ENCODE measurements at regions not wholly inside any gene's neighbourhood (a gene's known extent, or its start where the extent isn't known, plus 50 kb on each side); places are given as distances from the start of the nearest gene placed in this dataset.
"Not testable (repeated sequence)": the region's sequence is repeated elsewhere in the genome, so short reads cannot be mapped to it uniquely, and the experiment has no call there.

GRCh38 chr2:153420394-153420793 lies 58.2 kb downstream of the RPRM start:
- intact Hi-C loops (cut with micrococcal nuclease), result no loop called here
- DNase-seq, result no peak
- H3K36me3 ChIP-seq (ENCODE audit: insufficient read depth, low read length), result no peaks in the 10 kb centered on the region
- H3K9me3 ChIP-seq (ENCODE audit: control insufficient read depth in 1 of 2, low read length in 2 of 2), result no peaks in the 10 kb centered on the region
- CTCF ChIA-PET (ENCODE audit: partially characterized antibody), result no interaction called here
- H3K27me3 ChIP-seq (ENCODE audit: insufficient read depth, low read length), result no peaks in the 10 kb centered on the region
- no peak overlapping the region for H3K27ac ChIP-seq (ENCODE audit: low read depth, low read length)
- H3K9me3 Mint-ChIP-seq, result peaks cover 0 to 2% (median 0%) of the 10 kb centered on the region in 8 donors
- no peak overlapping the region for H3K4me3 Mint-ChIP-seq
- H3K4me1 ChIP-seq (ENCODE audit: insufficient read depth, low read length), result no peaks in the 10 kb centered on the region
- no peak overlapping the region for H3K4me3 ChIP-seq (ENCODE audit: low read length in 2 of 2)
- no peak overlapping the region for H3K27ac Mint-ChIP-seq
- H3K4me1 Mint-ChIP-seq, result no peaks in the 10 kb centered on the region
- POLR2A ChIA-PET (ENCODE audit: partially characterized antibody), result no interaction called here
- no peaks in the 10 kb centered on the region for H3K27me3 Mint-ChIP-seq
- H3K36me3 Mint-ChIP-seq, result no peaks in the 10 kb centered on the region

- H3K27ac Mint-ChIP-seq, result no peak overlapping the region
These were observed 61.5 kb downstream of the RPRM start for GRCh38 chr2:153417077-153417476.

GRCh38 chr2:153416071-153416470 lies 62.5 kb downstream of the RPRM start:
- Mint-ChIP-seq H3K27me3 (no peaks in the 10 kb centered on the region), H3K36me3 (no peaks in the 10 kb centered on the region), H3K4me1 (no peaks in the 10 kb centered on the region), H3K4me3 (no peak overlapping the region), H3K27ac (no peak overlapping the region), H3K9me3 (peaks cover 0 to 2% (median 0%) of the 10 kb centered on the region in 8 donors)
- intact Hi-C loops (cut with micrococcal nuclease), result no loop called here
- H3K36me3 ChIP-seq (ENCODE audit: insufficient read depth, low read length), result no peaks in the 10 kb centered on the region
- no peak overlapping the region for H3K4me3 ChIP-seq (ENCODE audit: low read length in 2 of 2)
- no peaks in the 10 kb centered on the region for H3K9me3 ChIP-seq (ENCODE audit: control insufficient read depth in 1 of 2, low read length in 2 of 2)
- no peak overlapping the region for H3K27ac ChIP-seq (ENCODE audit: low read depth, low read length)
- no peaks in the 10 kb centered on the region for H3K27me3 ChIP-seq (ENCODE audit: insufficient read depth, low read length)
- POLR2A ChIA-PET (ENCODE audit: partially characterized antibody), result no interaction called here
- DNase-seq, result no peak
- H3K4me1 ChIP-seq (ENCODE audit: insufficient read depth, low read length), result no peaks in the 10 kb centered on the region
- CTCF ChIA-PET (ENCODE audit: partially characterized antibody), result no interaction called here

More at GRCh38 chr2:153417077-153417476, 61.5 kb downstream of the RPRM start:
- Mint-ChIP-seq H3K4me1 (no peaks in the 10 kb centered on the region), H3K36me3 (no peaks in the 10 kb centered on the region), H3K27me3 (no peaks in the 10 kb centered on the region), H3K9me3 (peaks cover 0 to 2% (median 0%) of the 10 kb centered on the region in 8 donors), H3K4me3 (no peak overlapping the region)
- ChIA-PET CTCF (ENCODE audit: partially characterized antibody) (no interaction called here), POLR2A (ENCODE audit: partially characterized antibody) (no interaction called here)
- H3K27ac ChIP-seq (ENCODE audit: low read depth, low read length), result no peak overlapping the region
- DNase-seq, result no peak
- H3K36me3 ChIP-seq (ENCODE audit: insufficient read depth, low read length), result no peaks in the 10 kb centered on the region
- H3K9me3 ChIP-seq (ENCODE audit: control insufficient read depth in 1 of 2, low read length in 2 of 2), result no peaks in the 10 kb centered on the region
- H3K4me1 ChIP-seq (ENCODE audit: insufficient read depth, low read length), result no peaks in the 10 kb centered on the region
- no peak overlapping the region for H3K4me3 ChIP-seq (ENCODE audit: low read length in 2 of 2)
- H3K27me3 ChIP-seq (ENCODE audit: insufficient read depth, low read length), result no peaks in the 10 kb centered on the region
- intact Hi-C loops (cut with micrococcal nuclease), result no loop called here

GRCh38 chr2:153408710-153409385 lies 69.7 kb downstream of the RPRM start:
- Mint-ChIP-seq H3K4me1 (no peaks in the 10 kb centered on the region), H3K27ac (no peak overlapping the region), H3K36me3 (no peaks in the 10 kb centered on the region), H3K9me3 (peaks cover 0 to 3% (median 0%) of the 10 kb centered on the region in 8 donors), H3K27me3 (peaks cover 0 to 3% of the 10 kb centered on the region in 2 donors), H3K4me3 (no peak overlapping the region)
- H3K36me3 ChIP-seq (ENCODE audit: insufficient read depth, low read length), result no peaks in the 10 kb centered on the region
- intact Hi-C loops (cut with micrococcal nuclease), result no loop called here
- no peak overlapping the region for H3K4me3 ChIP-seq (ENCODE audit: low read length in 2 of 2)
- POLR2A ChIA-PET (ENCODE audit: partially characterized antibody), result no interaction called here
- no peak overlapping the region for H3K27ac ChIP-seq (ENCODE audit: low read depth, low read length)
- DNase-seq, result no peak
- no peaks in the 10 kb centered on the region for H3K9me3 ChIP-seq (ENCODE audit: control insufficient read depth in 1 of 2, low read length in 2 of 2)
- H3K4me1 ChIP-seq (ENCODE audit: insufficient read depth, low read length), result no peaks in the 10 kb centered on the region
- H3K27me3 ChIP-seq (ENCODE audit: insufficient read depth, low read length), result no peaks in the 10 kb centered on the region
- CTCF ChIA-PET (ENCODE audit: partially characterized antibody), result no interaction called here

GRCh38 chr2:153405196-153405595 lies 73.4 kb downstream of the RPRM start:
- Histone ChIP-seq H3K27me3 (ENCODE audit: insufficient read depth, low read length) (no peaks in the 10 kb centered on the region), H3K4me1 (ENCODE audit: insufficient read depth, low read length) (no peaks in the 10 kb centered on the region), H3K36me3 (ENCODE audit: insufficient read depth, low read length) (no peaks in the 10 kb centered on the region), H3K4me3 (ENCODE audit: low read length in 2 of 2) (no peak overlapping the region), H3K9me3 (ENCODE audit: control insufficient read depth in 1 of 2, low read length in 2 of 2) (no peaks in the 10 kb centered on the region), H3K27ac (ENCODE audit: low read depth, low read length) (no peak overlapping the region)
- H3K4me3 Mint-ChIP-seq, result no peak overlapping the region
- intact Hi-C loops (cut with micrococcal nuclease), result no loop called here
- H3K27ac Mint-ChIP-seq, result no peak overlapping the region
- H3K27me3 Mint-ChIP-seq, result peaks cover 0 to 3% of the 10 kb centered on the region in 2 donors
- POLR2A ChIA-PET (ENCODE audit: partially characterized antibody), result no interaction called here
- no peaks in the 10 kb centered on the region for H3K4me1 Mint-ChIP-seq
- H3K9me3 Mint-ChIP-seq, result peaks cover 0 to 3% (median 0%) of the 10 kb centered on the region in 8 donors
- CTCF ChIA-PET (ENCODE audit: partially characterized antibody), result no interaction called here
- H3K36me3 Mint-ChIP-seq, result no peaks in the 10 kb centered on the region
- DNase-seq, result no peak

- Mint-ChIP-seq H3K9me3 (peaks cover 0 to 3% (median 0%) of the 10 kb centered on the region in 8 donors), H3K27ac (no peak overlapping the region), H3K4me3 (no peak overlapping the region), H3K36me3 (no peaks in the 10 kb centered on the region), H3K4me1 (no peaks in the 10 kb centered on the region), H3K27me3 (peaks cover 0 to 3% of the 10 kb centered on the region in 2 donors)
- H3K4me1 ChIP-seq (ENCODE audit: insufficient read depth, low read length), result no peaks in the 10 kb centered on the region
- no peaks in the 10 kb centered on the region for H3K27me3 ChIP-seq (ENCODE audit: insufficient read depth, low read length)
- H3K36me3 ChIP-seq (ENCODE audit: insufficient read depth, low read length), result no peaks in the 10 kb centered on the region
- H3K4me3 ChIP-seq (ENCODE audit: low read length in 2 of 2), result no peak overlapping the region
- POLR2A ChIA-PET (ENCODE audit: partially characterized antibody), result no interaction called here
- H3K9me3 ChIP-seq (ENCODE audit: control insufficient read depth in 1 of 2, low read length in 2 of 2), result no peaks in the 10 kb centered on the region
- no peak overlapping the region for H3K27ac ChIP-seq (ENCODE audit: low read depth, low read length)
- intact Hi-C loops (cut with micrococcal nuclease), result no loop called here
- CTCF ChIA-PET (ENCODE audit: partially characterized antibody), result no interaction called here
- DNase-seq, result no peak
These were observed 73.8 kb downstream of the RPRM start for GRCh38 chr2:153404792-153405191.

GRCh38 chr2:153403940-153404339 lies 74.6 kb downstream of the RPRM start:
- H3K36me3 ChIP-seq (ENCODE audit: insufficient read depth, low read length), result no peaks in the 10 kb centered on the region
- H3K4me1 ChIP-seq (ENCODE audit: insufficient read depth, low read length), result no peaks in the 10 kb centered on the region
- Mint-ChIP-seq H3K4me3 (no peak overlapping the region), H3K9me3 (peaks cover 0 to 3% (median 0%) of the 10 kb centered on the region in 8 donors), H3K27ac (no peak overlapping the region), H3K4me1 (no peaks in the 10 kb centered on the region), H3K27me3 (peaks cover 0 to 3% of the 10 kb centered on the region in 2 donors), H3K36me3 (no peaks in the 10 kb centered on the region)
- ChIA-PET CTCF (ENCODE audit: partially characterized antibody) (no interaction called here), POLR2A (ENCODE audit: partially characterized antibody) (no interaction called here)
- H3K4me3 ChIP-seq (ENCODE audit: low read length in 2 of 2), result no peak overlapping the region
- no peaks in the 10 kb centered on the region for H3K9me3 ChIP-seq (ENCODE audit: control insufficient read depth in 1 of 2, low read length in 2 of 2)
- intact Hi-C loops (cut with micrococcal nuclease), result no loop called here
- no peak overlapping the region for H3K27ac ChIP-seq (ENCODE audit: low read depth, low read length)
- DNase-seq, result no peak
- H3K27me3 ChIP-seq (ENCODE audit: insufficient read depth, low read length), result no peaks in the 10 kb centered on the region

- H3K9me3 Mint-ChIP-seq; H3K36me3 ChIP-seq (ENCODE audit: insufficient read depth, low read length); POLR2A ChIA-PET (ENCODE audit: partially characterized antibody); H3K4me1 Mint-ChIP-seq; H3K27ac ChIP-seq (ENCODE audit: low read depth, low read length); H3K9me3 ChIP-seq (ENCODE audit: control insufficient read depth in 1 of 2, low read length in 2 of 2); CTCF ChIA-PET (ENCODE audit: partially characterized antibody); intact Hi-C loops (cut with micrococcal nuclease); H3K4me1 ChIP-seq (ENCODE audit: insufficient read depth, low read length); DNase-seq; H3K36me3 Mint-ChIP-seq; H3K27me3 Mint-ChIP-seq; H3K4me3 ChIP-seq (ENCODE audit: low read length in 2 of 2); H3K27ac Mint-ChIP-seq; H3K4me3 Mint-ChIP-seq; H3K27me3 ChIP-seq (ENCODE audit: insufficient read depth, low read length): not testable (repeated sequence)
These were observed 75.2 kb downstream of the RPRM start for GRCh38 chr2:153403352-153403751.

Data from CD4-positive, alpha-beta memory T cell (primary cell).